Stimulated activated CD8-positive, alpha-beta memory T cell treated with anti-CD3 and anti-CD28 coated beads, Interleukin-2, amount 100 ng/mL, for 1 hour (primary cell): ENCODE measurements at regions not wholly inside any gene's neighbourhood (a gene's known extent, or its start where the extent isn't known, plus 50 kb on each side); places are given as distances from the start of the nearest gene placed in this dataset.

Source experiments
- DNase-seq, 2 donors: peaks; one replicate each; pipeline ENCODE4 v3.0.0-alpha.2; 2020; ENCODE audit warnings: low read depth in 2 of 2

DNA sequence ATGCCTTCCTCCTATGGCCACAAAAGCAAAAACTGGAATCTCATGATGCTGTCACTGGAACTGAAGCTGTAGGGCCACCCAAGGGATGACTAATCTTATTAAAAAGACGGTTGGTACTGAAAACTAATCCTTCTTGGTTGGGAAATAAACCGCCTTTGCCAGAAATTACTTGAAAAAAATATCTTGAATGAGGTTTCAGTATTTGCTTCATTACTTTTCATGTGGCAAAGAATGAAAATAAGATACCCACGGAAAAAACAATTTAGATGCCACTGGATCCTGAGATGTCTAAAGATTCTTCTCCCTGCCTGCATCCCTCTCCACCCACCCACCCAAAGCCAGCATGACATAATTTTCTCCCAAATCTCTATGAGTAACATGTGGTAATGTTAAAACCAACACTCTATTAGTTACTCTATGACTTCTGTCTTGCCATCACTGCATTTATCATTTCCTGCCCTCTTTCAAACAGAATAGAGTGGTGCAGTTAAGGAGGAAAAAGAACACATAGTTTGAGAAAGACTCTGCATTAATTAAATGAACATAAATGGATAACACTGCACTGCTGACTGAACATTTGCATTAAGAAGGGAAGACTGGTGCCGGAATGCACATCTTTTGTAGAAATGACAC lies 111.8 kb upstream of the DPH6 start:
- no peak for DNase-seq

DNA sequence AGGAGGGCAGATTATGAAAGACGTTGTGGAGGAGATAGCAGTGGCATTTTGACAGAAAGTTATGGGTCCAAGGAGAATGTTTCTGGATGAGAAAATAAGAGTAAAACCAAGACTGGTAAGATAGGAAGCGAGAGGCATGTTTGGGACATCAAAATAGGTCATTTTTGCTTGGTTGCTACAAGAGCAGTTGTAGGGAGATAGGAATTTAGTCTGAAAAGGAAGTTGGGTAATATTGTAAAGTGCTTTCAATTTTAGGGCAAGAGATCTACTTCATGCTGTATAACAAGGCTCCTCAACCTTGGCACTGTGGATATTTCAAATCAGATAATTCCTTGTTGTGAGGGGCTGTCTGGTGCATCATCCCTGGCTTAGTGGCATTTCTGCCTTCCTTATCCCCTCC lies 118.0 kb upstream of the DPH6 start:
- DNase-seq = no peak

DNA sequence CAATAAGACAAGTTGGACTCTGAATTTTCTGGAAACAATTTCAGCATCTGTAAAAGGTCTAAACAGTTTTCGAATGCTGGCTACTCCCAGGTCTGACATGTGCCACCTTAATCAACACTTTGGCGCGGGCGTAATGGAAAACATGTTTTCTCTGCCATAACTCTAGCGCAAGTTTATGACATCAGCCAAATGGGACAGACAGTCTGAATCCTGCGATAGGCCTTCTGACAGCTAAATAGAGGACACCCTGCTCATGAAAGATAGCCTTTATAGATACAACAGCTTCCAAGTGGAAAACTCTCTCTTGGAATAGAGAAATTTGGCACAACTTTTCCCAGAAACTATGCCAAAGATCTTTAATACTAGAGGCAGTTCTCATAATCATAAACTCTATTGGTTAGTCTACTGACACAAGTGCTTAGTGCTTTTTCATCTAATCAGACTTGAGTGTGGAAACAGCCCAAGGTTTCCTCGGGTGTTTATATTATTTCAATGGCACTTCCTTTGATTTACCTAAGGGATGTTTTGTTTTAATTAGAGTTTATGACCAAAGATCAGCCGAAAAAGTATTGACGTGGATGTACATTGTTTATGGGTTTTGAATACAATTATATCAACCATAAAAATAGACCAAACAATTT lies 120.1 kb upstream of the DPH6 start:
- DNase-seq = no peak

DNA sequence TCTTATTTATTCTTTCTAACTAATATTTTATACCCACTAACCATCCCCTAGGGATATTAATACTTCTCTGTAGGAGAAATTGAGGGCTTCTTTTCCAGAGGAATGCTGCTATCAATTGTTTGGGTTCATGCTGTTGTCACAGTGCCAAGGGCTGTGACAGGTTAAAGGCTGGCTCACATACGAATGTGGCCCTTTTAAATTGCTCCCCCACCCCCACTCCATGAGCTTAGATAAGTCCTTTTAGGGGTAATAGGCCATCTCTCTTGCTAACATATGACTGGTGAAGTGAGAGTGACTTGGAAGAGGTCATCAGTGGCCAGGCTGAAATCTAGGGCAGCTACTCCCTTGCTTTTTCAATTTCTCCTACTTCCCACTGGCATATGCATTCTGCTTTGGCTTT lies 121.9 kb upstream of the DPH6 start:
- no peak for DNase-seq

DNA sequence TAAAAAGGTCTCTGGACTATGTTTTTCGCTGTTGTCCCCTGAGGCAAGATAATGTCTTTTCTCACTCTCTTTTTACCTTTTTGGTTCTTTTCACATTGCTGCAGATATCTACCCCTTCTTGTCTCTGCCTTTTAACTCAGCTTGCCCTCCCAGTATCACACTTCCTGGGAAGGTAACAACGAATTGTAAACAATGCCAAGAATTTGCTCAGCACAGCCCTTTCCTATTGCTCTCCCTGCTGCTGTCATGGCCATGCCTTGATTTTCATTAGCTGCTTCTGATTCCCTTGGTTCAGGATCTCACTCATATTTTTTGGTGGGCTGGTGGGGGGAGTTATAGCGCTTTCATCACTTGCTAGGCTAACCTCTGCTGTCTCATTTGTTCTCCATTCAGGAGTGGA lies 123.1 kb upstream of the DPH6 start:
- DNase-seq = no peak

DNA sequence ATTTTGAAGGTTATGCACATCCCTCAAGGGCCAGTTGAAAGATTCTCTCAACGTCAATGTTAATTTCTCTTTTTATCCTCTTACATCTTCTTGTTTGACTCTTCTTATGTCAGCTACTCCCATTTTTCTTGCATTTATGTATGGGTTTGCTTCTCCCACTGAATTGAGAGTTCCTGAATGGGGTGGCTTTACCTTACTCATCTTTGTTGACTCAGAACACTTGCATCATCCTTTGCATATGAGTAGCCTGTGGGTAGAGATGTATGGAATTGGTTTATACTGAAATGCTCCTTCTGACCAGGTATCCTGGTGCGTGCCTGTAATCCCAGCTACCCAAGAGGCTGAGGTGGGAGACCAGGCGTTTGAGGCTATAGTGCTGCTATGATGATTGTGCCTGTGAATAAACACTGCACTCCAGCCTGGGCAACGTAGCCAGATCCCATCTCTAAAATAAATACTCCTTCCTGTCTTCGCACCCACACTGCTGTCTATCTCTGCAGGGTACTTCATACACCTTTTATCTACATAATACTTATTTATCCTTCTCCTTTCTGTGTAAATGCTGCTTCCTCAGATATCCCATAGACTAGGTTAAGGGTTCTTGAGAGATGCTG lies 123.6 kb upstream of the DPH6 start:
- no peak for DNase-seq

DNA sequence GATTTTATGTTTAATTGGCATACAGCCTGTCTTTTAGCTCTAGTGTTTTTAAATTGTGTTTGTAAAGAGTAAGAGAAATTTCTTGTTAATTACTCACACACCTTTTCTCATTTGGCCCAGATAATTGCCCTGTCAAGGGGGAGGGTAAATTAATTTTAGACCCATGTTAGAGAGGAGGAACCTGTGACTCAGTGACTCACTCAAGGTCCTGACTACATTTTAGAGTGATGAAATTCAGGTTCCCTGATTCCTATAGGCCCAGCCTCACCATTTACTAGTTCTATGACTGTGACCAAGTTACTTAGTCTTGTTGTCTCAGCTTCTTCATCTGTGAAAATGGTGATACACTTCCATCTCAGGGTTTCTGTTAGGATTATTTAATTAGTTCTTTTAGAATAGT lies 125.2 kb upstream of the DPH6 start:
- DNase-seq = no peak

DNA sequence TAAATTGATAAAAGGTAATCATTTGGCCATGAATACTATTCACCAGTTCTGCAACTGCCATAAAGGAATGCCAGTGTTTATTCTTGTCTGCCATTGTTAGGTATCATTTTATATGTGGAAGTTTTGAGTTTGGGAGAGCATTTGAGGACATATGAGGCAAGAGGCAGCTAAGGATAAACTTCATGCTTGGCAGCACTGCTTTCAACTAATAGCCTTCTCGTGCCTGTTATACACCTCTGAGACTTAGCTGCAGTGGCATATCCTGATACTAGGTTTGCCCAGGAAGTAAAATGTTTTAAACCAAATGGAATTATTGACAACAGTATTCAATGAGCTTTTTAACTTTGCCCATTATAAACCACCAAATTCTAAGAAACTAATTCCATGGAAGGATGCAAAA lies 126.0 kb upstream of the DPH6 start:
- DNase-seq = no peak

DNA sequence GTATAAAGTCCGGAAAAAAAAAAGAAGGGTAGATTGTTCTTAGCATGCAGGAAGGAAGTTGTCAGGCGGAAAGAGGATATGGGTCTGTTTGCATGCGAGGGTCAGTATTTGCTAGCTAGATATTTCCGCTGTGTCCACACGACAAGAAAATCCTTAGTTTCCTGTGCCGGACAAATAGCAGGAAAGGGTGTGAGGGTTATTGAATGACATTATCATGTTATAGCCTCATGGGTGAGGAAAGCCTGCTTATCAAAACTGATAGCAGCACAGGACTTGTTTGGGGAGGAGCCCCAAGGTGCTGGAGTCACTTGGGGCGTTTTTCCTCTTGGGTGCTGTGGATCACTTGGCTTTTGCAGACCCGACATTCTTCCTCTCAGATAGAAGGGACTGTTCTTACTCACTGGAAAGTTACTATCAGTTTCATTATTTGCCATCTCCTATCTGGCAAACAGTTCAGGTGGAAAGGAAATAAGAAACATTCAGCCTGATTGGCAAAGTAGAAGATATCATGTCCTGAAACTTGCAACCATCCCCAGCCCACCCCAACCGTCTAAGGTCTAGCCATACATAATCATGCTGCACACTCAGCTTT lies 127.2 kb upstream of the DPH6 start:
- no peak for DNase-seq

DNA sequence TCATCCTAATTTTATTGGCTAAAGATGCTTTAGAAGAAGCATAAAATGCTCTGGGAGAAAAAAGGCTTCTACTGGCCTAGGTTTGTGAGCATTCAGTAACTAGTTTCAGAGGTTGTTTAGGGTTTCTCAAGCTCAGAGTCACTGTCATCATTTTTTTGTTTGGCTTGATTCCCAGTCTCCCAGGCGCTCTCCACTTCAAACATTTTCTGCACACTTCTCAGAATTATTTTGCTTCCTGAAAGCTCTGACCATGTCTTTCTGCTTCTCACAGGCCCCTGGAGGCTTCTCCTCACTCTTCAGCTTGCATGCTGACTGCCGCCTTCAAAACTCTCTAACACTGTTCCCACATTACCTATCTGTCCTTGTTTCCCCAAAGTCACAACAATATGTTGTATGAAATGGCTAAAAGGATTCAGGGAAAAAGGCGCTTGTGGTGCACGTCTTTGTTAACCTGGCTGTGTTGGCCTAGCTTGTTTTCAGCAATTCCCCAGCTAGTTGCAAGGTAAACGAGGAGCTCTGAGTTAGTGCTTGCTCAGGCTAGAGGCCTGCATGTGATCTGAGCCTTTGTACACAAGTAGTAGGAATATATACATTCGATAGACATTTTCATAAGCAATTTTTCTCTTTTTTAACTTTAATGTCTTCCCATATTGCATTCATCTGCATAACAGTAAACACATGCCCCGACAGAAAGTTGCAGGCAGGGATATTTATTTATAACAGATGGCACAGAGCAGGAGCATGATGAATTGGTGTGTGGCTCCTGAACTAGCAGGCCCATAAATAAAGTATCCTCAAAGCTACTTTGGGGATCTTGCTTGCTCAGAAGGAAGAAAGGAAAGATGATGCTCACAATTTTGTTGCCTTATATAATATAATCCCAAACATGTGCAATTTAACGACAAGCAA lies 129.2 kb upstream of the DPH6 start:
- DNase-seq = no peak

DNA sequence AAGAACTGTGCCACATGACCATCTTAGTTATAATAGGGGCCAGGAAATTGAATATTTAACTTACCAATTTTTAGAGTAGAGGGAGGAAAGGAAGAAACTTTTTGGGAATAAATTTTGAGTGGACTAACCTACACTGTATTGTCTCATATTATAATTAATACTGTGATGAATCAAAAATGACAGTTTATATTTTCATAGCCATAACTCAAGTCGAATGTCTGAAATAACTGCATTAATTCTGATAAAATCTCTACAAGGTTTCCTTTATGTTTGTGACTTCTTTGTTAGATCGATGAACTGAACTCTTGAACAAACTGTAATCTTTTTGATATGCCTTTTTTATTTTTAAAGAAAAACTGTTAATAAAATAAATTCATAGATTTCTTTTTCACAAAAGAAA lies 132.8 kb upstream of the DPH6 start:
- DNase-seq = no peak

DNA sequence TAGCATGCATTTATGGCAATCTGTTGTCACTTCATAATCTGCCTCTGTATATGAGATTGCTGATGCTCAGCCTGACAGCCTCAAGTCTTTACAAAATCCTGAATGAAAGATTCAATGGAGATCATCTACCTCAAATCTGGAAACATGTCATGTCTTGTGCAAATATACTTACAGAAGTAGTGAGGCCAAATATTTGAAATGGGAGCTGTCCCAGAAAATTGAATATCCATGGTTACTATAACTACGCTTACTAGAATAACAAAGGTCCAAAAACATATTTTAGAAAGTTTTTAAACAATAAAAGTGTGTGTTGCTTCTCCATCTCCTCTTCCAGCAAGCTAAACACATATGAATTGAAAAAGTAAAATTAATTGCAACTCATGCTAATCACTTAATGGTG lies 133.2 kb upstream of the DPH6 start:
- DNase-seq = no peak

DNA sequence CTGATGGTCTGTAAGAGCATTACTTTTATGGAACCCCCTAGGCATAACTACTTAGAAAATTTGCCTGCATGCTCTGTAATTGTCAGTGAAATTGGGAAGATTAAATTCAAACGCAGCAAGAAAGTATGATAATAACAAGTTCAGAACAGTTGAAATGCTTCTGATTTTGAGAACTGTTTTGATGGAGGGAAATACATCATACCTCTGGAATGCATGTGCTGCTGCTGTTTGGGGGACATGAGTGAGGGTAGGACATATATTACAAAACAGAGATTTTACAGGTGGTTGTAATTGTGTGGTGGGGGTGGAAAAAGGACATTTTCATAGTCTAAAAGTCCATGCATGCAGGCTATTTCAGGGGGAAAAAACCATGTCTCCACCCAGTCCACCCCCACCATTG lies 135.0 kb upstream of the DPH6 start:
- DNase-seq = no peak

DNA sequence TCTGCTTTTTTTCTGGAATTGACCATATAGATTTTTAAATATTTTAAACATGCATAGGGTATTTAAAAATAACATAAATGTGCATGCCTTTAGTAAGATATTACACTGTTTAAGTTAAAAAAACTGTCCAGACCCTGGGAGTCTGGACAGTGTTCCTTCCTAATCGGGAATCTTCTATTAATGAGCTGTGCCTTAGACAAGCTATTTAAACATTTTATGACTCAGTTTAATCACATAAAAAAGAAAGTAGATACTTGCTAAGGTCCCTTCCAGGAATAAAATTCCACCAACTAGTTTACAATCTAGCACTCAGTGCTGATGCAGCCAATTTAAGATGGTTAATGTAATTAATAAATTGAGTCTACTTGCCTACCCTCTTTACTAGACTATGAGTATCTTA lies 140.4 kb upstream of the DPH6 start:
- no peak for DNase-seq

DNA sequence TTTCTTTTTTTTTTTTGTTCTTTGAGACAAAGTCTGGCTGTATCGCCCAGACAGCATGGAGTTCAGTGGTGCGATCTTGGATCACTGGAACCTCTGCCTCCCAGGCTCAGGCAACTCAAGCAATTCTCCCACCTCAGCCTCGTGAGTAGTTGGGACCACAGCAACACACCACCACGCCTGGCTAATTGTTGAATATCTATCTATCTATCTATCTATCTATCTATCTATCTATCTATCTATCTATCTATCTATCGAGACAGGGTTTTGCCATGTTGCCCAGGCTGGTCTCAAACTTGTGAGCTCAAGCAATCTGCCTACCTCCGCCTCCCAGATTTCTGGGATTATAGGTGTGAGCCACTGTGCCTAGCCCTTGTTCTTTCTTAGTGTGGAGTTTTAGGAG lies 143.3 kb upstream of the DPH6 start:
- DNase-seq = no peak

DNA sequence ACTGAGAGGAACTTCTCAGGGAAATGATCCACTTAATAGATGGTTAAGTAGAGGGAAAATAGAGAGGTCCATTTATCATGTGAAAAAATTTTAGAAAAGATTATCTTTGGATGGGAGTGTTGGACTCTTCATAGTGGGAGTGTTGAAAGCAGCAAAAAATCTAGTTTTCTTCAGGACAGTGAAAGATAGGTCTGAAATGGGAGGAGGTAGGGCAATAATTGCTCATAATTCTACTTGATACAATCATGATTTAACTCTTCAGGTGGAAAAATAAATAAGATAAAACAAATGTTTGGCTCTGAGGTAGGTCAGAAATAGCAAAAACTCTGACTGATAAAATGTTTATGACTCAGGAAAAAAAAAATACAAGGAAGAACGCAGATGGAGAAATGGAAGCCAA lies 144.1 kb upstream of the DPH6 start:
- DNase-seq = no peak

DNA sequence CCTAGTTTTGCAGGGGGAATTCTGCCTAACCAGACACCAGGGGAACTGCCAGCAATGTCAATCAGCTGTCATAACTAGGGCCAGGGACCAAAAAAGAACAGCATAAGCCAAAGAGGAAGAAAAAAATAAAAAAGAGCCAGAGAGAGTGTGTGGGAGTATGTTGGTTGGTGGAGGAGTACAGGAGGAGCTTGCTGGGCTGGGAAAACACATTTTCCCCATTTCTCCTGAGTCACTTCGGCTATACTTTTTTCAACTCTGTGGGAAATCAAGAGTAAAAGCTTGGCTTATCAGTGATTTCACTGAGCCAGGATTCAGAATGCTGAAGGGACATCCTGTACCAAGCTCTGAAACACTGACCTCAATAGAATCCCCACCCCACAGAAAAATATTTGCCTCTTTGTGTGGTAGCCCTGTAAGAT lies 144.7 kb upstream of the DPH6 start:
- no peak for DNase-seq

DNA sequence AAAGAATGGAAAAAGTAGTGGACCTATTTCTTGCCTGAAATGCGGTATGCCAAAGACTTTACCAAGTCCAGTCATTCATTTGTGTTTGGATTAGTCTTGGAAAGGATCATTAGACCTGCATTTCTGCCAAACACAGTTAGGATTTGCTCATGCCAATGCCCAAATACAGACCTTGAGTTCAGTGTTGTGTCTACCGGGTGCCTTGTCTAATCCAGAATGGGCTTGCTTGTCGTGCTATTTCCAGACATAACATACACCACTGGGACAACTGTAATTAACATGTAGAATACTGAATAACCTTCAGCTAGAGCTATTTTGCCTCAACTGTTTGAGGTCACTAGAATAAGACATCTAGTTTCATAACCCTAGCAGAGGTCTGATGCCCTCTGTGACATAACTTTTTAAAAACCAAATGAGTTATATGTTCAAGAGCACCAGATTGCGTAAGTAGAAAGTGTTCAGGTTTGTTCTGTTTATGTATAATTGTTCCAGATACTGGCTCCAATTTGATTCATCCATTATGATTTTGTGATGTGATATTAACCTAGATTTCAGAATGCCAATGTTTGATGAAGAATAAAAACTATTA lies 145.3 kb upstream of the DPH6 start:
- no peak for DNase-seq

DNA sequence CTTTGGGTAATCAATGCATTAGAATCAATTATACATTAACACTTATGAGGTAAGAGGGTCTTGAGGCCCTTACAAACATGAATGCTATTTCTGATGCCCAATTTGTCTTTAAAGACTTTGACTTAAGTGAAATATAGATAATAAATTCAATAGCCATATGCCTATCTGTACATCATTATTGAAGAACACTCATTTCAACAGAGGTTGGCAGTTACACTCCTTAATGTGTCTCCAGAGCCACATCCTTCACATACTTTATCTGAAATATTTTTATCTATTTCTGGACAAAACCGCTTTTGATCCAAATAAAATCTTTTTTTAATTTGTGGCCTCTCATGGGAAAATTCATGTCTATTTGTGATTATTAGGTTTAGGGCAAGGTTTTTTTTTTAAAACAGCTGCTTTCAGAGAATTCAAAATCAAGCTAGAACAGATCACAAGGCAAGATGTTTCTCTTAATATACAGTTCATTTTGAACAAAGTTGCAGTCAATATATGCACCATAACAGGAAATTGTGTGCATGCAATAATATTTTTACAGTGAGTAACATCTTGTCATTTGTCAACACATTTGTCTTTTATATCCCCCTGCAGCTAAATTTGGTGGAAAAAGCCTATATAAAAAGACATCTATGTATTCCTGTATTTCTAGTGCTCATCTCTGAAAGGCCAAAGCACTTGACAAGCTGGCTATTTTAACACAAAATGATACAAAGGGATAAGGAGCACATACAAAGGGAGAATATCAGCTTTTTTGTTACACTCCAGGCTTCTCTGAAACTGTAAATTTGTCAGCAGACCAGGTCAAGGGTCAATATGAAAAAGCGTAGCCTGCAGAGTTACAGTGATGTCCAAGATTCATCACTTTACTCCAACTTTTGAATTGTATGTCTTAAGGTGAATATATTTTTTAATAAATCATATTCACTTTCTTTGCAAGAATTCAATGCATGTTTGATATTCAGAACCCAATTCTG lies 146.2 kb upstream of the DPH6 start:
- DNase-seq = no peak

DNA sequence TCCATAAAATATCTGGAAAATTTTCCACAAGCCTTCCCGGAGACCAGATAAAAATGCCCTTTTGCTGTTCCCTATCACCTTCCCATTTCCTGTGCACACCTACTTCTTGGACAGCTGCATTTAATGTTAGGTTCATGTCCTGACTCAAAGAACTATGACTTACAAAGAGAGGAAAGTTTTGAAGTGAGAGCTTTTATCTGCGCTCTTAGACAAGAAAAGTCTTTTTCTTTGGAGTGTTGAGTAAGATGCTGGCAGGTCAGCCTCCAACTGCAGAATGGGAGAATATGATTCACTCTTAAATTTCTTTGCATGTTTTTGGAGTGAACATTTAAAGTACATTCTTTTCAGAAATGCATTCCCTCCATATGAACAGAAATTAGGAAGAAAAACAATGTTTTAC lies 147.3 kb upstream of the DPH6 start:
- no peak for DNase-seq

DNA sequence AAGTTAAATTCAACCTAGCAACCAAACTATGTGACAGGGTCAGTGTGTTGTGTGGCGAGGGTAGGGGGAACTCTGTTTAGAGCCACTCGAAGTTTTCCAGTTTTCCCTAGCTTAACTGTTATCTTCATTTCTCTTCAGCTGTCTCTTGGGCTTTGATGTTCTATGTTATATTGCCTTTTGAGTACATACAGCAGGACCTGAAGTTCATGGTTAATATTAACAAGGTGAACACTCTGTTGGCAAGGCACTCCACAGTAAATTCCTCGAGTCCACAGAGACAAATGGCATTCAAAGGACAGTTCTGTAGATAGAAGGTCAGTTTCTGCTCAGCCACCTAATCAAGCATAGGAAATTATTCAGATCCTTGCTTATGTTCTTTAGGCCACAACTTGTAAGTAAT lies 147.9 kb upstream of the DPH6 start:
- DNase-seq = no peak
